ENCODE measurements at regions not wholly inside any gene's neighbourhood (a gene's known extent, or its start where the extent isn't known, plus 50 kb on each side); places are given as distances from the start of the nearest gene placed in this dataset.
"Not testable (repeated sequence)": the region's sequence is repeated elsewhere in the genome, so short reads cannot be mapped to it uniquely, and the experiment has no call there.

DNA sequence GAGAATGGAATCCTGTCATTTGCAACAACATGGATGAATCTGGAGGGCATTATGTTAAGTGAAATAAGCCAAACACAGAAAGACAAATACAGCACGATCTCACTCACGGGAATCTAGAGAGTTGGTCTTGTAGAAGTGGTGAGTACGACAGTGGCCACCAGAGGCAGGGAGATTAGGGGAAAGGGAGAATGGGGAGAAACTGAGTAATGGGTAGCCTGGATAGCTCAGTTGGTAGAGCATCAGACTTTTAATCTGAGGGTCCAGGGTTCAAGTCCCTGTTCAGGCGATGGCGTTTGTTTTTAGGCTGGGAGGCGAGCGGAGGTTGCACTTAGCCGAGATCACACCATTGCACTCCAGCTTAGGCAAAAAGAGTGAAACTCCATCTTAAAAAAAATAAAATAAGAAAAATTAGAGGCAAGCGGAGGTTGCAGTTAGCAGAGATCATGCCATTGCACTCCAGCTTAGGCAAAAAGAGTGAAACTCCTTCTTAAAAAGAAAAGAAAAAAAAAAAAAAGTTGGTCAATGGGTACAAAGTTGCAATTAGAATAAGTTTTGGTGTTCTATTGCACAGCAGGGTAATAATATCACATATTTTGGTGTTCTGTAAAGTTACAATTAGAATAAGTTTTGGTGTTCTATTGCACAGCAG lies 95.7 kb upstream of the UBASH3B start:
- no peak for TF ChIP-seq EZH2 (IDR thresholded peaks at IDR 0.05; ENCODE audit: insufficient read depth, low read length)
- TF ChIP-seq, protein P1, sequence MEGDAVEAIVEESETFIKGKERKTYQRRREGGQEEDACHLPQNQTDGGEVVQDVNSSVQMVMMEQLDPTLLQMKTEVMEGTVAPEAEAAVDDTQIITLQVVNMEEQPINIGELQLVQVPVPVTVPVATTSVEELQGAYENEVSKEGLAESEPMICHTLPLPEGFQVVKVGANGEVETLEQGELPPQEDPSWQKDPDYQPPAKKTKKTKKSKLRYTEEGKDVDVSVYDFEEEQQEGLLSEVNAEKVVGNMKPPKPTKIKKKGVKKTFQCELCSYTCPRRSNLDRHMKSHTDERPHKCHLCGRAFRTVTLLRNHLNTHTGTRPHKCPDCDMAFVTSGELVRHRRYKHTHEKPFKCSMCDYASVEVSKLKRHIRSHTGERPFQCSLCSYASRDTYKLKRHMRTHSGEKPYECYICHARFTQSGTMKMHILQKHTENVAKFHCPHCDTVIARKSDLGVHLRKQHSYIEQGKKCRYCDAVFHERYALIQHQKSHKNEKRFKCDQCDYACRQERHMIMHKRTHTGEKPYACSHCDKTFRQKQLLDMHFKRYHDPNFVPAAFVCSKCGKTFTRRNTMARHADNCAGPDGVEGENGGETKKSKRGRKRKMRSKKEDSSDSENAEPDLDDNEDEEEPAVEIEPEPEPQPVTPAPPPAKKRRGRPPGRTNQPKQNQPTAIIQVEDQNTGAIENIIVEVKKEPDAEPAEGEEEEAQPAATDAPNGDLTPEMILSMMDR (IDR thresholded peaks at IDR 0.05; ENCODE audit: insufficient read depth, low read depth, low read length) = no peak
- Mint-ChIP-seq H3K27ac (ENCODE audit: unreplicated experiment) (no peak overlapping the region), H3K27me3 (ENCODE audit: low read depth, unreplicated experiment) (peaks cover 11% of the 10 kb centered on the region), H3K4me3 (ENCODE audit: unreplicated experiment) (no peak overlapping the region), H3K9me3 (ENCODE audit: unreplicated experiment) (no peaks in the 10 kb centered on the region), H3K4me1 (ENCODE audit: low read depth, unreplicated experiment) (no peaks in the 10 kb centered on the region), H3K36me3 (ENCODE audit: low read depth, unreplicated experiment) (no peaks in the 10 kb centered on the region)
- Histone ChIP-seq H3K4me2 (ENCODE audit: low read length) (no peak overlapping the region), H3K27me3 (ENCODE audit: insufficient read depth, low read length) (no peaks in the 10 kb centered on the region), H3K79me2 (ENCODE audit: insufficient read depth, low read length) (no peaks in the 10 kb centered on the region), H3K36me3 (ENCODE audit: insufficient read depth, low read length) (no peaks in the 10 kb centered on the region), H4K20me1 (ENCODE audit: insufficient read depth, low read length) (no peaks in the 10 kb centered on the region), H3K4me1 (ENCODE audit: insufficient read depth, low read length) (no peaks in the 10 kb centered on the region), H2AFZ (ENCODE audit: low read depth, low read length) (no peak overlapping the region), H3K4me3 (ENCODE audit: insufficient read depth, low read depth, low read length) (no peak overlapping the region), H3K9ac (ENCODE audit: low read length) (no peak overlapping the region), H3K9me3 (ENCODE audit: insufficient read depth, low read depth, low read length) (no peaks in the 10 kb centered on the region), H3K27ac (ENCODE audit: low read depth, low read length) (no peak overlapping the region)
- FAIRE-seq (no peak), DNase-seq (ENCODE audit: low read depth) (no peak)

DNA sequence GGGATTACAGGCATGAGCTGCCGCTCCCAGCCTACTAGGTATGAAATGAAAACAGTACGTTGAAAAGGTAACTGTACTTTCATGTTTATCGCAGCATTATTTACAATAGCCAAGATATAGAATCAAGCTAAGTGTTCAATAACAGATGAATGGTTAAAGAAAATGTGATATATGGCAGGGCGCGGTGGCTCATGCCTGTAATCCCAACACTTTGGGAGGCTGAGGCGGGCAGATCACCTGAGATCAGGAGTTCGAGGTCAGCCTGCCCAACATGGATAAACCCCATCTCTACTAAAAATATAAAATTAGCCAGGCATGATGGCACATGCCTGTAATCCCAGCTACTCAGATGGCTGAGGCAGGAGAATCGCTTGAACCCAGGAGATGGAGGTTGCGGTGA lies 96.3 kb upstream of the UBASH3B start:
- not testable (repeated sequence) for H3K4me3 ChIP-seq (ENCODE audit: insufficient read depth, low read depth, low read length); H3K4me2 ChIP-seq (ENCODE audit: low read length); H3K4me1 ChIP-seq (ENCODE audit: insufficient read depth, low read length); H3K27ac Mint-ChIP-seq (ENCODE audit: unreplicated experiment); DNase-seq (ENCODE audit: low read depth); H3K36me3 ChIP-seq (ENCODE audit: insufficient read depth, low read length); H3K9me3 Mint-ChIP-seq (ENCODE audit: unreplicated experiment); H3K9me3 ChIP-seq (ENCODE audit: insufficient read depth, low read depth, low read length); H3K27ac ChIP-seq (ENCODE audit: low read depth, low read length); H4K20me1 ChIP-seq (ENCODE audit: insufficient read depth, low read length); FAIRE-seq; H2AFZ ChIP-seq (ENCODE audit: low read depth, low read length); H3K79me2 ChIP-seq (ENCODE audit: insufficient read depth, low read length); H3K4me3 Mint-ChIP-seq (ENCODE audit: unreplicated experiment); H3K4me1 Mint-ChIP-seq (ENCODE audit: low read depth, unreplicated experiment); H3K27me3 ChIP-seq (ENCODE audit: insufficient read depth, low read length); H3K36me3 Mint-ChIP-seq (ENCODE audit: low read depth, unreplicated experiment); H3K9ac ChIP-seq (ENCODE audit: low read length)
- peaks cover 11% of the 10 kb centered on the region for H3K27me3 Mint-ChIP-seq (ENCODE audit: low read depth, unreplicated experiment)

DNA sequence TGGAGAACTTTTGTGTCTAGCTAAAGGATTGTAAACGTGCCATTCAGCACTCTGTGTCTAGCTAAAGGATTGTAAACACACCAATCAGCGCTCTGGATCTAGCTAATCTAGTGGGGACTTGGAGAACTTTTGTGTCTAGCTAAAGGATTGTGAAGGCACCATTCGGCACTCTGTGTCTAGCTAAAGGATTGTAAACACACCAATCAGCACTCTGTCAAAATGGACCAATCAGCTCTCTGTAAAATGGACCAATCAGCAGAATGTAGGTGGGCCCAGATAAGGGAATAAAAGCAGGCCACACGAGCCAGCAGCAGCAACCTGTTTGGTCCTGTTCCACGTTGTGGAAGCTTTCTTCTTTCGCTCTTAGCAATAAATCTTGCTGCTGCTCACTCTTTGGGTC lies 98.4 kb upstream of the UBASH3B start:
- not testable (repeated sequence) for H3K36me3 ChIP-seq (ENCODE audit: insufficient read depth, low read length); H2AFZ ChIP-seq (ENCODE audit: low read depth, low read length); FAIRE-seq; H3K4me1 Mint-ChIP-seq (ENCODE audit: low read depth, unreplicated experiment); H3K27ac Mint-ChIP-seq (ENCODE audit: unreplicated experiment); H3K4me1 ChIP-seq (ENCODE audit: insufficient read depth, low read length); H3K4me3 Mint-ChIP-seq (ENCODE audit: unreplicated experiment); H3K27ac ChIP-seq (ENCODE audit: low read depth, low read length); H3K9me3 Mint-ChIP-seq (ENCODE audit: unreplicated experiment); H3K79me2 ChIP-seq (ENCODE audit: insufficient read depth, low read length); H3K4me2 ChIP-seq (ENCODE audit: low read length); H3K9ac ChIP-seq (ENCODE audit: low read length); H4K20me1 ChIP-seq (ENCODE audit: insufficient read depth, low read length); H3K27me3 ChIP-seq (ENCODE audit: insufficient read depth, low read length); DNase-seq (ENCODE audit: low read depth); H3K9me3 ChIP-seq (ENCODE audit: insufficient read depth, low read depth, low read length); H3K36me3 Mint-ChIP-seq (ENCODE audit: low read depth, unreplicated experiment); H3K4me3 ChIP-seq (ENCODE audit: insufficient read depth, low read depth, low read length)
- peaks cover 11% of the 10 kb centered on the region for H3K27me3 Mint-ChIP-seq (ENCODE audit: low read depth, unreplicated experiment)

All from astrocyte (in vitro differentiated cells and primary cell).